Right lobe of liver (tissue), 4 donors: ENCODE measurements at regions not wholly inside any gene's neighbourhood (a gene's known extent, or its start where the extent isn't known, plus 50 kb on each side); places are given as distances from the start of the nearest gene placed in this dataset.
"Not testable (repeated sequence)": the region's sequence is repeated elsewhere in the genome, so short reads cannot be mapped to it uniquely, and the experiment has no call there.

ENCODE experiments used
- CTCF ChIP-seq, 4 donors: fragments of 200-600 bp in 3 of 4; fragments of 450-650 bp in 1 of 4; IDR thresholded peaks; one replicate each; pipeline versions ENCODE4 v1.5.1 to v1.8.0; 2016 to 2022; ENCODE audit warnings: antibody characterized with exemption in 4 of 4, mild to moderate bottlenecking in 2 of 4
- POLR2A ChIP-seq: fragments of 450-650 bp; IDR thresholded peaks from one replicate; pipeline ENCODE4 v1.6.1; 2017; ENCODE audit warnings: antibody characterized with exemption, mild to moderate bottlenecking
- donor health status: DM: no; HTN: no; CAD: no.
- donor health status: DM: no; HTN: no; CAD: no.
- donor health status: DM: no; HTN: yes; CAD: no.

GRCh38 chr9:65397226-65397625, 112.2 kb upstream of the FOXD4L5 start:
- not testable (repeated sequence) for TF ChIP-seq CTCF (IDR thresholded peaks at IDR 0.05); POLR2A
